Neural crest cell (in vitro differentiated cells): ENCODE measurements at regions not wholly inside any gene's neighbourhood (a gene's known extent, or its start where the extent isn't known, plus 50 kb on each side); places are given as distances from the start of the nearest gene placed in this dataset.

Source experiments
- DNase-seq: peaks from one replicate; pipeline ENCODE4 v3.0.0; 2021; ENCODE audit warnings: low read depth, mixed read lengths, low spot score
- H3K27ac Mint-ChIP-seq: one replicate; pipeline ENCODE4 v1.8.0; 2021; ENCODE audit warnings: mild to moderate bottlenecking, mixed read lengths; ENCODE audit not compliant: unreplicated experiment
- H3K27me3 Mint-ChIP-seq: 2 replicates; pipeline ENCODE4 v1.8.0; 2021; ENCODE audit warnings: low read depth, mild to moderate bottlenecking, mixed read lengths
- H3K36me3 Mint-ChIP-seq: 2 replicates; pipeline ENCODE4 v1.8.0; 2021; ENCODE audit warnings: low read depth, mild to moderate bottlenecking, mixed read lengths
- H3K4me1 Mint-ChIP-seq: 2 replicates; pipeline ENCODE4 v1.8.0; 2021; ENCODE audit warnings: mixed read lengths
- H3K4me3 Mint-ChIP-seq: one replicate; pipeline ENCODE4 v1.8.0; 2021; ENCODE audit warnings: mild to moderate bottlenecking, mixed read lengths
- H3K9me3 Mint-ChIP-seq: 2 replicates; pipeline ENCODE4 v1.8.0; 2021; ENCODE audit warnings: mixed read lengths
- CTCF ChIP-seq: fragments of 200-600 bp; sonication (generic); conservative IDR thresholded peaks from 2 replicates; pipeline ENCODE4 v1.5.0; 2021; ENCODE audit warnings: antibody characterized with exemption, mild to moderate bottlenecking

GRCh38 chr3:10560060-10560861 is 54.9 kb upstream of the ATP2B2 start:
- Mint-ChIP-seq H3K4me1 (peaks cover 19% of the 10 kb centered on the region), H3K9me3 (no peaks in the 10 kb centered on the region), H3K36me3 (no peaks in the 10 kb centered on the region), H3K27ac (no peak overlapping the region), H3K27me3 (peaks cover 12% of the 10 kb centered on the region), H3K4me3 (no peak overlapping the region)
- TF ChIP-seq CTCF: no peak
- DNase-seq: no peak

- H3K27me3 Mint-ChIP-seq: peaks cover 15% of the 10 kb centered on the region
- H3K4me1 Mint-ChIP-seq: peaks cover 9% of the 10 kb centered on the region
- H3K36me3 Mint-ChIP-seq: no peaks in the 10 kb centered on the region
- no peaks in the 10 kb centered on the region for H3K9me3 Mint-ChIP-seq
- no peak overlapping the region for H3K27ac Mint-ChIP-seq
- TF ChIP-seq CTCF: no peak
- H3K4me3 Mint-ChIP-seq: no peak overlapping the region
- no peak for DNase-seq
These were observed 56.0 kb upstream of the ATP2B2 start for GRCh38 chr3:10561162-10561945.

- Mint-ChIP-seq H3K27me3 (peaks cover 15% of the 10 kb centered on the region), H3K4me1 (peaks cover 7% of the 10 kb centered on the region), H3K9me3 (no peaks in the 10 kb centered on the region), H3K27ac (no peak overlapping the region), H3K4me3 (no peak overlapping the region), H3K36me3 (no peaks in the 10 kb centered on the region)
- no peak for DNase-seq
- TF ChIP-seq CTCF: no peak
These were observed 56.7 kb upstream of the ATP2B2 start for GRCh38 chr3:10561946-10562560.

- H3K4me1 Mint-ChIP-seq: no peaks in the 10 kb centered on the region
- no peak for DNase-seq
- peaks cover 15% of the 10 kb centered on the region for H3K27me3 Mint-ChIP-seq
- no peak overlapping the region for H3K4me3 Mint-ChIP-seq
- H3K36me3 Mint-ChIP-seq: no peaks in the 10 kb centered on the region
- TF ChIP-seq CTCF: no peak
- H3K27ac Mint-ChIP-seq: no peak overlapping the region
- H3K9me3 Mint-ChIP-seq: no peaks in the 10 kb centered on the region
These were observed 58.0 kb upstream of the ATP2B2 start for GRCh38 chr3:10563396-10563795.

GRCh38 chr3:10565814-10566213 is 60.4 kb upstream of the ATP2B2 start:
- no peak for DNase-seq
- no peak for TF ChIP-seq CTCF
- Mint-ChIP-seq H3K36me3 (no peaks in the 10 kb centered on the region), H3K4me1 (no peaks in the 10 kb centered on the region), H3K4me3 (no peak overlapping the region), H3K27me3 (peaks cover 15% of the 10 kb centered on the region), H3K9me3 (no peaks in the 10 kb centered on the region), H3K27ac (no peak overlapping the region)
